ENCODE measurements at regions not wholly inside any gene's neighbourhood (a gene's known extent, or its start where the extent isn't known, plus 50 kb on each side); places are given as distances from the start of the nearest gene placed in this dataset.

DNA sequence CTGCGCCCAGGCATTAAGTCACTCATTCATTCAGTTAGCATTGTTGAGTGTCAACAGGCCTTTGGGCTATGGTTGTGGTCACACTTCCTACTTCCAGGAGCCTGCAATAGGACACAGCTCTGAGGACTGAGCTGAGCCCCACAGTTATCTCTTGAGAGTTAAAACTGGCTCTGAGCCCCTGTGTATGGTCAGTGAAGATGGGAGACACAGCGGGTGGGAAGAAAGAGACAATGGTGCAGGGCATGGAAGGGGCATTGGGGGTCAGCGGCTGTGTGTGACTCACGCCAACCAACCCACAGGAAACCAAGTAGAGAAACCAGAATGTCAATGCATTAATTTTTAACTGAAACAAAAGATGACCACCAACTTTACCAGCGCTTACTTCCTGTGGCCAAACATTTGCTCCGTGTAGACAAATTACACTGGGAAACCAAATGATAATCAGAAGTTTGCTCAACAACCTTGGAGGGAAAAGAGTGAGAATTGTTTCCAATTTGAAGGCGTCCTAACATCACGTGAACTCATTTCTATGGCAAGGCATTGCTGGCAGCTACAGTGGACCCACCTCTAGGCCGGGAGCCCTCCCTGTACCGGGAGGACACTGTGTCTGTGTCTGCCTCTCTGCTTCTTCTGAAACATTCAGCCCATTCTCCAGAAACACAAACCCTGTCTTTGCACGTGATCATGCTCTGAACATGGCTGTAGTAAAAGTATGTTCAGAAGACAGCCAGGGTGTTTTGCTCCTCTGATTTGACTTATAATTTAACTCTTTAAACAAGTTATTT, 212.0 kb upstream of the ID2 start:
- no peaks in the 10 kb centered on the region for H3K27me3 ChIP-seq
- H3K36me3 ChIP-seq = no peaks in the 10 kb centered on the region
- H3K9me3 ChIP-seq = no peaks in the 10 kb centered on the region
- H3K4me1 ChIP-seq = peaks cover 0 to under 1% (median 0%) of the 10 kb centered on the region in 4 donors
- in situ Hi-C loops (cut with MboI; ENCODE audit: low pct_ligation_motif_present in 1 of 4, low pct_unique_long_range_greater_than_20kb in 1 of 4, low sequenced_read_pairs in 3 of 4) = no loop called here
- no peak for TF ChIP-seq POLR2A (IDR thresholded peaks at IDR 0.05)
- no peak for TF ChIP-seq POLR2AphosphoS5 (IDR thresholded peaks at IDR 0.05)
- TF ChIP-seq EP300 (IDR thresholded peaks at IDR 0.05; ENCODE audit: low read depth) = no peak
- TF ChIP-seq, protein P1, sequence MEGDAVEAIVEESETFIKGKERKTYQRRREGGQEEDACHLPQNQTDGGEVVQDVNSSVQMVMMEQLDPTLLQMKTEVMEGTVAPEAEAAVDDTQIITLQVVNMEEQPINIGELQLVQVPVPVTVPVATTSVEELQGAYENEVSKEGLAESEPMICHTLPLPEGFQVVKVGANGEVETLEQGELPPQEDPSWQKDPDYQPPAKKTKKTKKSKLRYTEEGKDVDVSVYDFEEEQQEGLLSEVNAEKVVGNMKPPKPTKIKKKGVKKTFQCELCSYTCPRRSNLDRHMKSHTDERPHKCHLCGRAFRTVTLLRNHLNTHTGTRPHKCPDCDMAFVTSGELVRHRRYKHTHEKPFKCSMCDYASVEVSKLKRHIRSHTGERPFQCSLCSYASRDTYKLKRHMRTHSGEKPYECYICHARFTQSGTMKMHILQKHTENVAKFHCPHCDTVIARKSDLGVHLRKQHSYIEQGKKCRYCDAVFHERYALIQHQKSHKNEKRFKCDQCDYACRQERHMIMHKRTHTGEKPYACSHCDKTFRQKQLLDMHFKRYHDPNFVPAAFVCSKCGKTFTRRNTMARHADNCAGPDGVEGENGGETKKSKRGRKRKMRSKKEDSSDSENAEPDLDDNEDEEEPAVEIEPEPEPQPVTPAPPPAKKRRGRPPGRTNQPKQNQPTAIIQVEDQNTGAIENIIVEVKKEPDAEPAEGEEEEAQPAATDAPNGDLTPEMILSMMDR (IDR thresholded peaks at IDR 0.05) = no peak
- no peak overlapping the region for H3K4me3 ChIP-seq
- DNase-seq = no peak
- 83 to 87% methylated on average over 6 to 11 of the region's 11 CpGs for WGBS, 2 donors (ENCODE audit: low coverage in 1 of 2)
- no peak overlapping the region for H3K27ac ChIP-seq
- intact Hi-C loops (cut with DNase I; ENCODE audit: low total_unique reads) = no loop called here

DNA sequence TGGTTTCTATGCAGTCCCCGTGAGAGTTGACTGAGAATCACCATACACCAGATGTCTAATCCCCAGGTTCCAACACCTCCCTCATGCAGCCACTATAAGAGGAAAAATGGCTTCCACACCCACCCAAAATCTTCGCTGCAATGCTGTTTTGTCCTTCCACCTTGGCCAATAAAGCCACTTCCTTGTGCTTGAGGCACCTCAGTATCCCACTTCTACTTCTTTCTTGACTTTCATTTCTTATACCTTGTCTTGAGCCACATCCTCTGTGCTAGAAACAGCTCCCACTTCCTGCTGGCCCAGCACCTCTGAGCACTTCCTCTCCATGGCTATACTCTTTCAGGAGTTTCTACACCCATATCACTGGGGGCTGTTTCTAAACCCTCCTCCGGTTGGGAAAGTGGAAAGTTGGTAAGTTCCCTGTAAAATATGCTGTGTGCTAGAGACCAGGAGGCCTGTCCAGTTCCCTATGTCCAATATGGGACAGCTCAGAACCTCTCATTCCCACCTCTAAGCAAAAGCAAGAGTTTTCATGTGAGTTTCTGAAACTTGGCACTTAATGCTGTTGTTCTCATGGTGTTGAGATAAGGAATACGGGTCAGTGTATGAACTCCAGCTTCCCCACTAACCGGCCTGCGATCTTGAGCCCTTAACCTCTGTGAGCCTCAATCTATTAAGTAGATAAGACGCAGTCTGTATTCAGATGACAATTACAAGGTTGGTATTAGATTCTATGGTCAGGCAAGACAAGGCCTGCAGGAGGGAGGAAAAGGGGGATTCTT, 209.1 kb upstream of the ID2 start:
- in situ Hi-C loops (cut with MboI; ENCODE audit: low pct_ligation_motif_present in 1 of 4, low pct_unique_long_range_greater_than_20kb in 1 of 4, low sequenced_read_pairs in 3 of 4) (no loop called here), intact Hi-C loops (cut with DNase I; ENCODE audit: low total_unique reads) (no loop called here)
- H3K4me1 ChIP-seq = peaks cover 12 to 25% (median 20%) of the 10 kb centered on the region in 4 donors
- WGBS, 2 donors (ENCODE audit: low coverage in 1 of 2) = 78 to 79% methylated on average over 4 to 7 of the region's 7 CpGs
- peak overlapping the region in 1 of 4 donors; percentile 40 for H3K27ac ChIP-seq
- no peak for DNase-seq
- TF ChIP-seq, protein P1 (IDR thresholded peaks at IDR 0.05) = no peak
- TF ChIP-seq POLR2A (IDR thresholded peaks at IDR 0.05) = no peak
- TF ChIP-seq POLR2AphosphoS5 (IDR thresholded peaks at IDR 0.05) = no peak
- no peak for TF ChIP-seq EP300 (IDR thresholded peaks at IDR 0.05; ENCODE audit: low read depth)
- no peaks in the 10 kb centered on the region for H3K27me3 ChIP-seq
- H3K4me3 ChIP-seq = no peak overlapping the region
- H3K36me3 ChIP-seq = no peaks in the 10 kb centered on the region
- H3K9me3 ChIP-seq = no peaks in the 10 kb centered on the region

GRCh38 chr2:8475349-8476031, 206.4 kb upstream of the ID2 start:
- H3K9me3 ChIP-seq = no peaks in the 10 kb centered on the region
- H3K27ac ChIP-seq = peak overlapping the region; percentile 69 to 81 (median 76)
- DNase-seq = no peak
- in situ Hi-C loops (cut with MboI; ENCODE audit: low pct_ligation_motif_present in 1 of 4, low pct_unique_long_range_greater_than_20kb in 1 of 4, low sequenced_read_pairs in 3 of 4) = no loop called here
- H3K4me3 ChIP-seq = no peak overlapping the region
- WGBS, 2 donors (ENCODE audit: low coverage in 1 of 2) = 46 to 52% methylated on average over 7 to 13 of the region's 13 CpGs
- H3K27me3 ChIP-seq = no peaks in the 10 kb centered on the region
- H3K36me3 ChIP-seq = no peaks in the 10 kb centered on the region
- TF ChIP-seq POLR2AphosphoS5 (IDR thresholded peaks at IDR 0.05) = no peak
- TF ChIP-seq POLR2A (IDR thresholded peaks at IDR 0.05) = no peak
- TF ChIP-seq, protein P1 (IDR thresholded peaks at IDR 0.05) = no peak
- no peak for TF ChIP-seq EP300 (IDR thresholded peaks at IDR 0.05; ENCODE audit: low read depth)
- H3K4me1 ChIP-seq = peaks cover 18 to 43% (median 28%) of the 10 kb centered on the region in 4 donors
- intact Hi-C loops (cut with DNase I; ENCODE audit: low total_unique reads) = no loop called here
